K562 (cell line): ENCODE measurements at regions not wholly inside any gene's neighbourhood (a gene's known extent, or its start where the extent isn't known, plus 50 kb on each side); places are given as distances from the start of the nearest gene placed in this dataset.
A peak's percentile ranks its signal among the peaks of the same experiment; 100 is the strongest.

Source experiments
- AFF1 ChIP-seq, 2 experiments: fragments of 450-650 bp; IDR thresholded peaks; 2 replicates each; pipeline ENCODE4 v1.6.1; 2018; ENCODE audit warnings: mild to moderate bottlenecking in 2 of 2, low read depth in 1 of 2; ENCODE audit not compliant: partially characterized antibody in 2 of 2
- CCNT2 ChIP-seq: IDR thresholded peaks from 2 replicates; pipeline ENCODE4 v1.6.1; 2011; ENCODE audit warnings: borderline replicate concordance, low read depth, mild to moderate bottlenecking, moderate library complexity, mixed read lengths, low read length; ENCODE audit not compliant: insufficient read length; ENCODE audit errors: extremely low read depth
- DPF2 ChIP-seq: fragments of 450-650 bp; IDR thresholded peaks from 2 replicates; pipeline ENCODE4 v1.6.1; 2016
- ELF1 ChIP-seq: fragments of 200-800 bp; sonication (Bioruptor generic); IDR thresholded peaks from 2 replicates; pipeline ENCODE4 v1.6.1; 2016; ENCODE audit warnings: missing genetic modification characterization, missing compliant biosample characterization
- EP300 ChIP-seq: IDR thresholded peaks from 2 replicates; pipeline ENCODE4 v1.6.1; 2012; ENCODE audit warnings: low read length, improper control_type of control experiment
- GMEB1 ChIP-seq: fragments of 250-450 bp; sonication (Bioruptor Pico); IDR thresholded peaks from 2 replicates; pipeline ENCODE4 v1.4.0; 2020; ENCODE audit warnings: mild to moderate bottlenecking
- NCOR1 ChIP-seq: fragments of 450-650 bp; IDR thresholded peaks from 2 replicates; pipeline ENCODE4 v1.6.1; 2016; ENCODE audit warnings: mild to moderate bottlenecking, moderate library complexity
- ZBTB33 ChIP-seq: sonication (generic); formaldehyde crosslinking; IDR thresholded peaks from 2 replicates; pipeline ENCODE4 v1.8.1; 2023; ENCODE audit warnings: mild to moderate bottlenecking, missing genetic modification reagents
- ZC3H8 ChIP-seq: fragments of 450-650 bp; IDR thresholded peaks from 2 replicates; pipeline ENCODE4 v1.6.1; 2017
- ZNF282 ChIP-seq: sonication (generic); formaldehyde crosslinking; IDR thresholded peaks from 2 replicates; pipeline ENCODE4 v1.8.1; 2023; ENCODE audit warnings: missing genetic modification reagents
- ZNF395 ChIP-seq: fragments of 200-800 bp; sonication (Bioruptor generic); IDR thresholded peaks from 2 replicates; pipeline ENCODE4 v1.6.1; 2017; ENCODE audit warnings: missing genetic modification characterization, missing compliant biosample characterization
- ZNF644 ChIP-seq: fragments of 200-800 bp; sonication (Bioruptor generic); IDR thresholded peaks from 2 replicates; pipeline ENCODE4 v1.6.1; 2016; ENCODE audit warnings: low read depth, missing genetic modification characterization, missing compliant biosample characterization
- ZNF766 ChIP-seq: fragments of 200-800 bp; sonication (Bioruptor generic); conservative IDR thresholded peaks from 2 replicates; pipeline ENCODE4 v1.6.1; 2016; ENCODE audit warnings: missing genetic modification characterization, missing compliant biosample characterization
- TF ChIP-seq, protein P1 (sequence below): fragments of 250-450 bp; sonication (Bioruptor Pico); IDR thresholded peaks from 2 replicates; pipeline ENCODE4 v1.8.0; 2021; ENCODE audit warnings: moderate library complexity, mild to moderate bottlenecking, inconsistent platforms
- TF ChIP-seq, protein P2 (sequence below): fragments of 450-650 bp; IDR thresholded peaks from 2 replicates; pipeline ENCODE4 v1.6.1; 2016; ENCODE audit warnings: borderline replicate concordance

GRCh38 chr15:58357529-58358476 lies 74.0 kb upstream of the LIPC start (continued):
- no peak for TF ChIP-seq ZNF282 (CRISPR knock-in tag)
- peak in 1 of 2 experiments; percentile 92 for TF ChIP-seq AFF1 (IDR thresholded peaks at IDR 0.05; ENCODE audit: low read depth in 1 of 2, partially characterized antibody in 2 of 2)
- peak; percentile 42; the same call in 1 of the 2 replicates for TF ChIP-seq ELF1 (tag)
- no peak for TF ChIP-seq ZNF766 (CRISPR knock-in tag)
- TF ChIP-seq ZNF644 (tag), result no peak
- TF ChIP-seq NCOR1, result no peak
- TF ChIP-seq CCNT2, result no peak
- TF ChIP-seq, protein P1, sequence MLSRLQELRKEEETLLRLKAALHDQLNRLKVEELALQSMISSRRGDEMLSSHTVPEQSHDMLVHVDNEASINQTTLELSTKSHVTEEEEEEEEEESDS (CRISPR knock-in tag), result no peak
- TF ChIP-seq EP300, result peak; percentile 7; the same call in 1 of the 2 replicates
- no peak for TF ChIP-seq GMEB1 (CRISPR knock-in tag)
- TF ChIP-seq ZBTB33 (CRISPR knock-in tag), result no peak
- TF ChIP-seq, protein P2, sequence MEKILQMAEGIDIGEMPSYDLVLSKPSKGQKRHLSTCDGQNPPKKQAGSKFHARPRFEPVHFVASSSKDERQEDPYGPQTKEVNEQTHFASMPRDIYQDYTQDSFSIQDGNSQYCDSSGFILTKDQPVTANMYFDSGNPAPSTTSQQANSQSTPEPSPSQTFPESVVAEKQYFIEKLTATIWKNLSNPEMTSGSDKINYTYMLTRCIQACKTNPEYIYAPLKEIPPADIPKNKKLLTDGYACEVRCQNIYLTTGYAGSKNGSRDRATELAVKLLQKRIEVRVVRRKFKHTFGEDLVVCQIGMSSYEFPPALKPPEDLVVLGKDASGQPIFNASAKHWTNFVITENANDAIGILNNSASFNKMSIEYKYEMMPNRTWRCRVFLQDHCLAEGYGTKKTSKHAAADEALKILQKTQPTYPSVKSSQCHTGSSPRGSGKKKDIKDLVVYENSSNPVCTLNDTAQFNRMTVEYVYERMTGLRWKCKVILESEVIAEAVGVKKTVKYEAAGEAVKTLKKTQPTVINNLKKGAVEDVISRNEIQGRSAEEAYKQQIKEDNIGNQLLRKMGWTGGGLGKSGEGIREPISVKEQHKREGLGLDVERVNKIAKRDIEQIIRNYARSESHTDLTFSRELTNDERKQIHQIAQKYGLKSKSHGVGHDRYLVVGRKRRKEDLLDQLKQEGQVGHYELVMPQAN, result no peak
- TF ChIP-seq DPF2, result peak; percentile 52
- TF ChIP-seq ZC3H8, result no peak
- TF ChIP-seq ZNF395, result peak; percentile 50; the same call in 1 of the 2 replicates
